Activated gamma-delta T cell treated with anti-CD3 and anti-CD28 coated beads, Interleukin-2, amount 50 U/mL, for 16 hours (primary cell): ENCODE measurements at regions not wholly inside any gene's neighbourhood (a gene's known extent, or its start where the extent isn't known, plus 50 kb on each side); places are given as distances from the start of the nearest gene placed in this dataset.
"Not testable (repeated sequence)": the region's sequence is repeated elsewhere in the genome, so short reads cannot be mapped to it uniquely, and the experiment has no call there.

Source experiments
- DNase-seq: peaks from one replicate; pipeline ENCODE4 v3.0.0-alpha.2; 2020; ENCODE audit warnings: low read depth

GRCh38 chr18:42474577-42474976, 519.5 kb downstream of the PIK3C3 start:
- no peak for DNase-seq

GRCh38 chr18:42475157-42475556, 520.1 kb downstream of the PIK3C3 start:
- no peak for DNase-seq

DNA sequence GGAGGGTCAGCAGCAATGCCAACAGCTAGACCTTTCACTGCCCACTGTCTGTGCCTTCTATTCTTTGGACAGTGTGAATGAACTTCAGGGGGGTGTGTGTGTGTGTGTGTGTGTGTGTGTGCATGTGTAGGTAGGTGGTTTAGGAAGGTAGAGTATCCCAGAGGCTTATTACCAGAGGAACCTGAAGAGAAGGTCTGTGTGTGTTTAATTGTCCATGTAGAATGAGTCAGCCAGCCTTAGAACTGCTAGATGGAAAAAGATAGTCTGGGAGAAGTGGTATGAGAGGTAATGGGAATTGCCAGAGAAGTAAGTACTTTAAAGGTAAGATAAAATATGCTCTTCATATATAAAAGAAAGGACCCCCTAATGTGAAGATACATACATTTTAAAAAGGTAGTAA, 522.2 kb downstream of the PIK3C3 start:
- no peak for DNase-seq

DNA sequence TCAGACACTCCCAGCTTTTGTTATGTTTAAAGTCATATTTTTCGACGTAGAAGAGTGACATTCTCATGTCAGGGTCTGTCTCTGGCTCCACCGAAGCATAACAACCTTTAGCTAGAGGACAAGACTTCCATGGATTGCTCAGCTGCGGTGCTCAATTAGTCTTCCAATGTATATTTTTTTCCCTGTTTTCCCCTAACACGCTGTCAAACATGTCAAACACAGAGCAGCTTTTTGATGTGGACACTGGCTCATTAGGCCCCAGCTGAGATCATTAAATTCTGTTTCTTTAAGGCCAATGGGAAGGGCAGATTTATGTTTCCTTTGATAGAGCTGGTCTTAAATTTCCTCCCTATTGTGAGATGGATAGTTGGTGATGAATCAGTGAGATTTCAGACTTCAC, 525.4 kb downstream of the PIK3C3 start:
- DNase-seq = no peak

DNA sequence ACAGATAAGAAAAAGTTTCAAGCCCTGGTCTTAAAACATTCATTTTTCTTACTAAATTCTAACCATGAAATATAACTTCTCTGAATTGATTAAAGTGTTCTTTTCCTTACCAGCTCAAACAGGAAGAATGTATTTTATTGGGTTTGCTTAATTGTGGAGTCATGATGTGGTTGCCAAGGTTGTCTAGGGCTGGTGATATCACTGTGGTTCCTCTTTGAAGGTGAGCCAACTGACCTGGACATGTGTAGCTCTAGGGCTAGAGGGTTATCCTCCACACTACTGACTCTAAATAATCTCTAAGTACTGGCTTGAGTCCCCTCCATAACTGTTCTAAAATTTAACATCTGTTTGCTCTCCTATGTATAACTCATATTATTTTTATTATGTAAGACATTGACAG, 529.6 kb downstream of the PIK3C3 start:
- no peak for DNase-seq

- no peak for DNase-seq
Measured at GRCh38 chr18:42486271-42486670, 531.2 kb downstream of the PIK3C3 start.

DNA sequence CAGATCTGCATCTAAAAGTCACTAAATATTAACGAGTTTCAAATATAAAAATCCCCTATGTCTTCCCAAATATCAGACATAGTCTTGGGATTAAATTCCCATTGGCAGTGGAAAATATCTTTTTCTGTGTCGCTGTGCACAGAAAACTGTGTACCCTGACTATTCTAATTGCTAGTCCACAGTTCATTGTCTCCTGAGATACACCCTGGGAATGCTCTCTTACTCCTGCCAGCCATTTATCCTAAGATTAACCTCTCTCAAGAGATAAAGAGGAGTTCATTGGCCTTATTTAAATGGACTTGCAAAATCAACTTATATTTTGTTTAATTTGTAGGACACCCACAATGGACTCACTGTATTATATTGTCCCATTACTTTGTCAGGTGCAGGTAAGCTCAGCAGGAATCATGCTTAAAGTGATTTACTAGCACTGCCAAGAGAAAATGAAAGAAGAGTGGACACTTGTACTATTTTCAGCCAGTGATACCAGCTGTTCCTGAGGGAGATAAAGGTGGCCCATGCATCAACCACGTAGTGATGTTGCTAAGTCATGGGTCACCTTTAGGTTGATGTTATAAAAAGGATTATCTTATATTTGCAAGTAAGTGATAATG, 553.8 kb downstream of the PIK3C3 start:
- no peak for DNase-seq

DNA sequence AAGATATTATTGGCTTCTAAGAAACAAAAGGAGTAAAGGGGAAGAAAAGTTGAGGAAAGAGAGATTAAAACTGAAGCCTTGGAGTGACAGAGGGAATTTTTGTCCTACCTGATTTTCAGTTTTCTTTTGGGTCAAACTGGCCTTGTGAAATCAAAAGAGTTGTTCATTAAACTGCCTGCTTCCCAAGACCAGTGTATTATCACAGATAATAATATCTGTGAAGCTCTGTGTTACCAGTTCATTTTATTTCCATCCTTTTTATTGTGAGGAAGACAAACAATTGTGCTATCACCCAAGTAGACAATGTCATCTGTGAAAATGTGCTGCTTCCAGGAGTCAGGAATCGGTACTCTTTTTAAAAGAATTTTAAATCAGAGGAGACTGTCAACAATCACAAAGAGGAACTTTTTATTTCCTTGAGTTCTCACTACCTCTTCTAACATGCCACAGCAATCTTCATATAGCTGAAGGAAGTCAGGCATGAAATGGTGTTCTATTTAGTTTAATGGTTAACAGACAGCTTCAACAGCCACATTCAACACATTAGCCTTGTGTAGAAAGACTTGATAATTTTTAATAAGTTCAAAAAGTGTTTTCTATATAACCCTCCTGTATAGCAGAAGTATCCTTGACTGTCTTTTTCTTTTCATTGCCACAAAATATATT, 554.8 kb downstream of the PIK3C3 start:
- DNase-seq = no peak

- DNase-seq = no peak
Measured at GRCh38 chr18:42510540-42510939, 555.5 kb downstream of the PIK3C3 start.

- DNase-seq = no peak
Measured at GRCh38 chr18:42513441-42513840, 558.4 kb downstream of the PIK3C3 start.

DNA sequence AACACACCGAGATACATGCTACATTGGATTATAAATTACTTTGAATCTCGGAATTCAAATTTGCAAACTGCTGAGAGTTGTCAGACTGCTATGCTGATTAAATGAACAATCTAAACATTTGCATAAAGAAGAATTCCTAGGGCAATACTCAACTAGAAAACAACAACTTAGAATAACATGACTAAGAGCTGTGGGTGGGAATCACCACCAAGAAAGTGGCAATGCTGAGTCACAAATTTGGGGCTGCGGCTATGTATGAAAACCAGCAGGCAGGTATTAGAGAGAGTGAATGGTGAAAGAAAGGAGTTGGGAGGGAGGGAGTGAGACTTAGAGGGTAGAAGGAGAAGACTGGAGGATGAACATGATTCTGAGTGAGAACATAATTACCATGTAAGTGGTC, 559.5 kb downstream of the PIK3C3 start:
- no peak for DNase-seq

GRCh38 chr18:42517896-42518295, 562.9 kb downstream of the PIK3C3 start:
- DNase-seq = no peak

GRCh38 chr18:42518331-42518730, 563.3 kb downstream of the PIK3C3 start:
- DNase-seq = not testable (repeated sequence)

DNA sequence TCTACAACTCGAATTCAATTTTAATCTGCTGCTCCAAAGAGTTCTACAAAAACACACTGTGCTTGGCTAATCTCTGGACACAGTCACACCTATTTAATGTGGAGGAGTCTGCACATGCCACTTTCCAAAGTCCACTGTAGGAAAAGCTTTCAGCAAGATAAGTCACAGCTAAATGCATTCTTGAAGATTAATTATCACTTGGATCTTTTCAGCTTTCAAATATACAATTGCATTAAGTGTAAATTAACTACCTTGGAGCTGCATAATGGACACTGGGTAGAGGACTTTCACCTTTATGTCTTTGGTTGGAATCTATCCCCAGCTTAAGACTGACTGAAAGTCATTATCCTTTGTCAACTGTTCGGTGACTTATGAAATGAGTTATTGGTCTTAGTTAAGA, 565.1 kb downstream of the PIK3C3 start:
- no peak for DNase-seq

DNA sequence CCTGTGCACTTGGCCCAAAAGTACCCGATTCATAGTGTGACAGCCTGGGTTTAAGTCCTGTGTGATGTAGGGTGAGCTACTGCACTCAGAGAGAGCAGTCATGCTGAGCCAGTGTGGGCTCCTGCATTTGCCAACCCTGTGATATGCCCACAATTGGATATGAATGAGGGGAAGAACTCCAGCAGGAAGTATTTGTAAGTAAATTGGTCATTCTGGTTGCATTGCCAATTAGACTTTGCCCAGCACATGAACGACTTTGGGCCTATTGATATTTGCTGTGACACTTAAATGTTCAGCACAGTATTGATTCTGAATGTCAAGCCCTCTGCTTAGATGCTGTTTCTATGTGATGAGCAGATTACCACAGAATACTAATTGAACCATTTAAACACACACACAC, 570.9 kb downstream of the PIK3C3 start:
- no peak for DNase-seq

- no peak for DNase-seq
Measured at GRCh38 chr18:42527766-42528165, 572.7 kb downstream of the PIK3C3 start.

GRCh38 chr18:42530276-42530675, 575.2 kb downstream of the PIK3C3 start:
- no peak for DNase-seq

DNA sequence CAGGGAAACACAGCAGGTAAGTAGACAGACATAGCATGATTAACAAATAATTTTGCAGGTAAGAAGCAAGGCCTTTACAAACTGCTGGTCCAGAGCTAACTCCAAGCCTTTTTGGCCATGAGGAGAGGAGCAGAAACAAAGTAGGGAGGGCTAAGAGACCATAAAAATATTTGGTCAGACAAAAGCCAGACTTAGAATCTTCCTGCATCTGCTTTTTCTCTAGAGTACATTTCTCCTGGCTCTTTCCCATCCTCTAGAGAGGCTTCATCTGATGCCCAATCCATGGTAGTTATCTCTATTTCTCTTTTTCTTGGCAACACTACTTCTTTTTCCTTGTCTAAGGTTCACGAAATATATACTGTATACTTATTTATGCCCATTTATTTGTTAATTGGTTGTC, 577.1 kb downstream of the PIK3C3 start:
- no peak for DNase-seq

- no peak for DNase-seq
Measured at GRCh38 chr18:42533009-42533575, 578.1 kb downstream of the PIK3C3 start.

GRCh38 chr18:42533616-42534015, 578.6 kb downstream of the PIK3C3 start:
- no peak for DNase-seq

GRCh38 chr18:42534313-42534712, 579.3 kb downstream of the PIK3C3 start:
- no peak for DNase-seq

DNA sequence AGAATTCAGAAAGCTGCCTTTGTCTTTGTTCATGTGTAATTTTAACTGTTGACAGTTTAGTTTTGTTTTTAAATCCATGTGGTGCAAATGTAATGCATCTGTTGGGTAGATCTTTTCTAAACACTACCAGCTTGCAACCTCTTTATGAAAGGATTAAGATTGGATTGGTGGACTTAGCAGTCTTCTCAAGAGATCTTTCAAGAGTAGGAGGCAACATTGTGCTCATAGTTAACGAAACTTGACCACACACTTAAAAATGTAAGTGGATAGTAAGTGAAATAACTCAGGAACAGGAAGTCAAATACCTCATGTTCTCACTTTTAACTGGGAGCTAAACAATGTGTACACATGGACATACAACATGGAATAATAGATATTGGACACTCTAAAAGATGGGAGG, 579.0 kb downstream of the RIT2 start:
- no peak for DNase-seq

- no peak for DNase-seq
Measured at GRCh38 chr18:42537291-42537690, 578.2 kb downstream of the RIT2 start.

GRCh38 chr18:42544901-42545300, 570.6 kb downstream of the RIT2 start:
- no peak for DNase-seq
